OCI-LY3 (cell line): ENCODE measurements at regions not wholly inside any gene's neighbourhood (a gene's known extent, or its start where the extent isn't known, plus 50 kb on each side); places are given as distances from the start of the nearest gene placed in this dataset.

ENCODE experiments used
- CTCF ChIP-seq: fragments of 200-600, 300-600 bp; sonication (generic); IDR thresholded peaks from 2 replicates; pipeline ENCODE4 v1.5.1; 2014; ENCODE audit warnings: antibody characterized with exemption, low read length, low read depth
- EZH2phosphoT487 ChIP-seq: fragments of 200-600 bp; shearing (Covaris generic); IDR thresholded peaks from 2 replicates; pipeline ENCODE4 v1.6.1; 2018; ENCODE audit warnings: antibody characterized with exemption, mixed run types, low read depth

- TF ChIP-seq CTCF (no peak), EZH2phosphoT487 (no peak)
Measured at GRCh38 chr2:146221826-146222225, 1623.0 kb upstream of the ACVR2A start.
